ENCODE measurements at regions not wholly inside any gene's neighbourhood (a gene's known extent, or its start where the extent isn't known, plus 50 kb on each side); places are given as distances from the start of the nearest gene placed in this dataset.

DNA sequence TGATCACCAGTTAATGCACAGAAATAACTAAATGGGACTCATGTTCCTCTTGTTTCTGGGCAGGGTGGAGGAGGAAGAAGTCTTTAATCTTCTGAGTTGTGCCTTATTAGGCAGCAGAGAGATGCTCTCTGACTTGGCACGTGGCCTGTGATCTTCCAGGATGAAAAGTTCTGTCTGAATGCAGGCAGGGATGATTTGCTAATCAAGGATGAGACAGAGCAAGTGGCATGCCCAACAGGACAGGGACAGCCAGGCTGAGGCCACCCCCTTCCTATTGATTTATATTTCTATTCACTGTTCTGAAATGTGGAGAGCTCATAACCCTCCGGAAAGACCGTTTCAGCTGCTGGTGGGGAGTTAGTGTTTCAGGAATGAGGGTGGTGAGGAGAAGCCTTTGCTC is 477.8 kb upstream of the CAMK1G start:
- no peaks in the 10 kb centered on the region for H3K27me3 ChIP-seq
- H3K4me1 ChIP-seq: no peaks in the 10 kb centered on the region
- H3K9me3 ChIP-seq: no peaks in the 10 kb centered on the region
- no peaks in the 10 kb centered on the region for H3K36me3 ChIP-seq
- TF ChIP-seq POLR2A (IDR thresholded peaks at IDR 0.05) (no peak), EP300 (IDR thresholded peaks at IDR 0.05) (no peak), POLR2AphosphoS5 (IDR thresholded peaks at IDR 0.05) (no peak)
- TF ChIP-seq, protein P1, sequence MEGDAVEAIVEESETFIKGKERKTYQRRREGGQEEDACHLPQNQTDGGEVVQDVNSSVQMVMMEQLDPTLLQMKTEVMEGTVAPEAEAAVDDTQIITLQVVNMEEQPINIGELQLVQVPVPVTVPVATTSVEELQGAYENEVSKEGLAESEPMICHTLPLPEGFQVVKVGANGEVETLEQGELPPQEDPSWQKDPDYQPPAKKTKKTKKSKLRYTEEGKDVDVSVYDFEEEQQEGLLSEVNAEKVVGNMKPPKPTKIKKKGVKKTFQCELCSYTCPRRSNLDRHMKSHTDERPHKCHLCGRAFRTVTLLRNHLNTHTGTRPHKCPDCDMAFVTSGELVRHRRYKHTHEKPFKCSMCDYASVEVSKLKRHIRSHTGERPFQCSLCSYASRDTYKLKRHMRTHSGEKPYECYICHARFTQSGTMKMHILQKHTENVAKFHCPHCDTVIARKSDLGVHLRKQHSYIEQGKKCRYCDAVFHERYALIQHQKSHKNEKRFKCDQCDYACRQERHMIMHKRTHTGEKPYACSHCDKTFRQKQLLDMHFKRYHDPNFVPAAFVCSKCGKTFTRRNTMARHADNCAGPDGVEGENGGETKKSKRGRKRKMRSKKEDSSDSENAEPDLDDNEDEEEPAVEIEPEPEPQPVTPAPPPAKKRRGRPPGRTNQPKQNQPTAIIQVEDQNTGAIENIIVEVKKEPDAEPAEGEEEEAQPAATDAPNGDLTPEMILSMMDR (IDR thresholded peaks at IDR 0.05): no peak
- no peak overlapping the region for H3K4me3 ChIP-seq
- H3K27ac ChIP-seq: no peak overlapping the region
- WGBS, 2 donors (ENCODE audit: low coverage in 1 of 2): 45 to 56% methylated on average over 2 to 3 of the region's 3 CpGs
- no peak for ATAC-seq

DNA sequence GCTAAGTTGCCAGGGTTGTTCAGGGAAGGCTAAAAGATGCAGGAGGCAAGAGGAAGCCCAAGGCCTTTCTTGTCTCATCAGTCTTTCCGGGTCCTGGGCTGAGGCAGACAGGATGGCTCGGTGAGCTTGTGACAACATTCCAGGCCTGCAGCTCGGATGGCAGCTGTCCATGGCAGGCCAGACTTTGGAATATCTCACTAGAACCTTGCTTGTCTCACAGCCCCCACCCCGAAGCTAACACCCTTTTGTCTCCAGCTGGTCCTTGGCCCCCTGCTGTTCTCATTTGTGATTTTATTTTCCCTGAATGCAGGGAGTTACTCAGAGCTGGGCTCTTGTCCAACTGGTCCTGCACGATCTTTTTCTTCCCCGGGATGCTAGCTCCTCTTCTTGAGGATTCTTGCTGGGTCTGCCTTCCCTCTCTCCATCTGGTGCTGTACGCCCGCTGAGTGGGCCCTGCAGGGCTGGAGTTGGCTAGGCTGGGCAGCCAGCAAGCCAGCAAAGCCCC is 477.2 kb upstream of the CAMK1G start:
- Histone ChIP-seq H3K9me3 (no peaks in the 10 kb centered on the region), H3K27ac (no peak overlapping the region), H3K4me3 (no peak overlapping the region), H3K4me1 (no peaks in the 10 kb centered on the region), H3K36me3 (no peaks in the 10 kb centered on the region), H3K27me3 (no peaks in the 10 kb centered on the region)
- 18 to 40% methylated on average over 1 to 5 of the region's 8 CpGs for WGBS, 2 donors (ENCODE audit: low coverage in 1 of 2)
- no peak for ATAC-seq
- TF ChIP-seq POLR2AphosphoS5 (IDR thresholded peaks at IDR 0.05) (no peak), EP300 (IDR thresholded peaks at IDR 0.05) (no peak), POLR2A (IDR thresholded peaks at IDR 0.05) (no peak)
- TF ChIP-seq, protein P1 (IDR thresholded peaks at IDR 0.05): no peak

DNA sequence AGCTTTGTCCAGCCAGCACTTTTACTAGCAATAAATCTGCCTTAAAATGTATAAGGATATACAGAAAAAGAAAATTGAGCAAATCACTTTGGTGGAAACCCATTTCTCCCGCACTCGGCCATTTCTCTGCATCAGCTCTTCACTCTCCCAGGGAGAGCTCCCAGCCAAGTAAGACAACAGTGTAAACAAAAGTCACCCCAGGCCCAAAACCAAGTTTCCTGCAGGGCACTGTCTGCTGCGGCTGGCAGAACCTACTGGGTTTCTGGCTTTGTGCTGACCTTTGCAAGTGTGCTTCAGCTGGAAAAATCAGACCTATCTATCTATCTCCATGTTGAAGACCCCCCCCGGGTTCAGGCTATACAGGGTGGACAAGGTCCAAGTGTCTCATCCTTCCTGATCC is 476.7 kb upstream of the CAMK1G start:
- ATAC-seq: no peak
- Histone ChIP-seq H3K27ac (no peak overlapping the region), H3K36me3 (no peaks in the 10 kb centered on the region), H3K27me3 (no peaks in the 10 kb centered on the region), H3K4me3 (no peak overlapping the region), H3K4me1 (no peaks in the 10 kb centered on the region), H3K9me3 (no peaks in the 10 kb centered on the region)
- 82 to 100% methylated on average over 2 of the region's 4 CpGs for WGBS, 2 donors (ENCODE audit: low coverage in 1 of 2)
- TF ChIP-seq POLR2A (IDR thresholded peaks at IDR 0.05) (no peak), EP300 (IDR thresholded peaks at IDR 0.05) (no peak), POLR2AphosphoS5 (IDR thresholded peaks at IDR 0.05) (no peak)
- TF ChIP-seq, protein P1 (IDR thresholded peaks at IDR 0.05): no peak

DNA sequence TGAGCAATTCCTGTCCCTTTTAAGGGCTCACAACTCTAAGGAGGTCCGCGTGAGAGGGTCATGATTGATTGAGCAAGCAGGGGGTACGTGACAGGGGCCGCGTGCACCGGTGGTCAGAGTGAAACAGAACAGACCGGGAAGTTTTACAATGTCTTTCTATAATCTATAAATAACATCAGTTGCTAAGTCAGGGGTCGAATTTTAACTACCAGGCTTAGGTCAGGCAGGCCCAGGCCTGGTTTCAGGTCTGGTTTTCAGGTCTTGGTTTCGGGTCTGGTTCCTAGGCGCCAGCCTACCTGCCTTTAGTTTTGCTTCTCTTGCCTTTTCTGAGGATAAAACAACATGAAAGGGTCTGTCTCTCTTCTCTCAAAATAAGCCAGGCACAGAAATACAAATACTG is 476.0 kb upstream of the CAMK1G start:
- Histone ChIP-seq H3K4me1 (no peaks in the 10 kb centered on the region), H3K4me3 (no peak overlapping the region), H3K27ac (no peak overlapping the region), H3K36me3 (no peaks in the 10 kb centered on the region), H3K9me3 (no peaks in the 10 kb centered on the region), H3K27me3 (no peaks in the 10 kb centered on the region)
- TF ChIP-seq POLR2AphosphoS5 (IDR thresholded peaks at IDR 0.05) (no peak), EP300 (IDR thresholded peaks at IDR 0.05) (no peak), POLR2A (IDR thresholded peaks at IDR 0.05) (no peak)
- TF ChIP-seq, protein P1 (IDR thresholded peaks at IDR 0.05): no peak
- WGBS, 2 donors (ENCODE audit: low coverage in 1 of 2): 84 to 88% methylated on average over 7 to 9 of the region's 10 CpGs
- no peak for ATAC-seq

DNA sequence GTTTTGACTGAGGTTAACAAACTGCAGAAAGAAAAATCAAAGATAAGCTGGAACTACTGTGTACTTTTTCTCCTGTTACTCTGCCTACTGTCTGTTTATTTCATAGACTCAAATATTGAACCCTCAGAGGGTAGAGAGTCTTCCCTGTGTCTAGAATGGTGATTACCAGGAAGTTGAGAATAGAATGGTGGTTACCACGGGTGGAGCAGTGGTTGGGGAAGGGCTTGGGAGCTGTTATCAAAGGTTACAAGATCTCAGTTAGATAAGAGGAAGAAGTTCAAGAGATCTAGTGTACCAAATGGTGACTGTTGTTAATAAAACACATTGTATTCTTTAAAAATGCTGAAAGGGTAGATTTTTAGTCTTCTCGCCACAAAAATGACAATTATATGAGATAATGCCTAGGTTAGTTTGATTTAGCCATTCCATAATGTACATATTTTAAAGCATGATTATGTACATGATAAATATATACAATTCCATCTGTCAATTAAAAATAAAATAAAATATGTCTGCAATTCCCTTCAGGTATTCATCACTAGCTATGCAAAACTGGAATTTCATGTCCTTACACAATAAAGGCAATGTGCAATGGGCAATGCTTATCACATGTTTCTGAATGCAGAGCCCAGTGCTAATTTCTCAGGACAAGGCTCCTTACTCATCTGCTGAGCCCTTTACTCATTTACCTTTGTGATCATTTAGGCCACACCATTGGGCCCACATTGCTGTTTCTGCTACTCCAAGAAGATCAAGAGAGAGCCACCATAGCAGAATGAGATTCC is 474.3 kb upstream of the CAMK1G start:
- H3K9me3 ChIP-seq: no peaks in the 10 kb centered on the region
- H3K27me3 ChIP-seq: no peaks in the 10 kb centered on the region
- H3K36me3 ChIP-seq: no peaks in the 10 kb centered on the region
- H3K4me1 ChIP-seq: no peaks in the 10 kb centered on the region
- H3K27ac ChIP-seq: no peak overlapping the region
- TF ChIP-seq POLR2A (IDR thresholded peaks at IDR 0.05): no peak
- no peak for TF ChIP-seq POLR2AphosphoS5 (IDR thresholded peaks at IDR 0.05)
- TF ChIP-seq, protein P1 (IDR thresholded peaks at IDR 0.05): no peak
- TF ChIP-seq EP300 (IDR thresholded peaks at IDR 0.05): no peak
- WGBS, 2 donors (ENCODE audit: low coverage in 1 of 2): 54 to 83% methylated on average over 2 of the region's 2 CpGs
- no peak overlapping the region for H3K4me3 ChIP-seq
- ATAC-seq: no peak
